ENCODE measurements at regions not wholly inside any gene's neighbourhood (a gene's known extent, or its start where the extent isn't known, plus 50 kb on each side); places are given as distances from the start of the nearest gene placed in this dataset.

DNA sequence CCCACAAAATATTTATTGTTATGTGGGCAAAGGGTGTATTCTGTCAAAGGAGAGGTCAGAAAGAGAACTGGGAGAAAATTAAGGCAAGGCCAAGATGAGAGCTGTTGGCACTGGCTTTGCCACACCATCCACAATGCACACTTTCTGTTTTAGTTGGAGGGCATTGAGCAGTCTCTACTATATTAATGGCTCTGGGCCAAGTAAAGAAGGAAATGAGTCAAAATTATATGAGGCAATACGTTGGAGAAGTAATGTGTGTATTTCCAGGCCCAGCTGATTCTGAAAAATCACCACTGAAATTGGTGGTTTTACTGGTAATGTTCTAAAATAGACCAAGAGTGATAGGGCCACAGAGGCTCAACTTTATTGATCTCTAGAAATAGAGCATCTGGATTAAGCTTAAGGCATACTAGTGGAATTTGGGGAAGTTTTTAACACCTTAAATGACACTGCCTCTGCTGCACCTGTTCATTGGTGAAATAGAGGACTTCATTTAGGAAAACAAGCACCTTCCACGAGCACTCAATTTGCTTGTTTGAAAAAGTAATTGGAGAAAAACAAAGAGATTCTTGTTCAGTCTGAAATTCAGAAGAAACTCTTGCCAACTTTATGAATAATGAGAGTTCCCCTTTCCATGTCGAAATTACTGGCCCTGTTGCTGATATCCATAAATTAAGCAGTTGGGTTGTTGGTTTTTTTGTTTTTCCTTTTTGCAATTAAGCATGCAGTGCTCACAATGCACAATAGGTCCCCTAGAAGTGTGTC is 424.9 kb downstream of the ADGRL2 start:
- no peak for DNase-seq

DNA sequence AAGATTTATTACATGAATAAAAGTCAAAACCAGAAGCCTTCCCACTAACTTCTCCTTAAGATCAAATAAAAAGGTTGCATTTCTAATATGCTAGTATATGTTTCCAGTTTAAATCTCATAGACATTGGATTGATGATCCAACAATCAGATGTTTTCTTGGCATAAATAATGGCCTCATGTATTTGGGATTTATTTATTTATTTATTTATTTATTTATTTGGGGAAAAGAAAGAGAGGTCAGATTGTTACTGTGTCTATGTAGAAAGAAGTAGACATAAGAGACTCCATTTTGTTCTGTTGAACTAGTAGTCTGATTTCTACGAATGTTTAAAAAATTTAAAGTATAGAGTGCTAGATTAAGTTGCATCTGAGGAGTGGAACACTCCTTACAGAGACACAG is 422.4 kb downstream of the ADGRL2 start:
- no peak for DNase-seq

DNA sequence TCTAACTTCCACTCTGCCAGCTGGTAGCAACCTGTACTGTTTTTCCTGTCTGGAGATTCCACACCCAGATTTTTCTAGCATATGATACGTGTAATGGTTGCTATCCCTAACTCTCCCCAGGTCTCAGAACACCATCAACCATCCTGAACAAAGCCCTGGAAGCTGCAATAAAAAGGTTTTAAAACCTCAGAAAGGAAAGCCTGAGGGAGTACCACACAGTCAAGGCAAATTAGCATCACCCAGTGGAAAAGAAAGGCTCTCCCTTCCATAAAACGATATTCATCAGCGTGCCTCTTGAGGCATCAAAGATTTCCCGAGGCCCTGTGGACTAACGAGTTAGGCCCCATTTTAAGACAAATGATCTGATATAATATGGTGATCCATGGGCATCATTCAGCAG is 421.0 kb downstream of the ADGRL2 start:
- DNase-seq = no peak

DNA sequence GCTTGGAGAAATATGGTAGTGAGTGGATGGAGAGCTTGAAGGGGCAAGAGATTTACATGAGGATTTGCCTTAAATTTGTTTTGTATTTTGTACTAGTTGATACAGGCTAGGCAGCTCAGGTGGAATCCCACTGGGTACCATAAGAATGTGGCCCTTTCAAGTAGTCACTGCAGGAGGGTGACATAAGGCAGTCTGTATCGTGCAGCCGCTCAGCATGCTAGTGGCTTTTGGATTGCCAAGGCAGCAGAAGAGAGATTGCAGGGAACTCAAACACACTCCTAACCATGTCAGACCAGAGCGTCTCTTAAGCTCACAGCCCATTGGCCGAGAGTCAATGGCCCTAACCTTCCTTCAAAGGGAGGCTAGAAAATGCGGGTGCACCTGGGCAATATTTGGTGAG is 420.0 kb downstream of the ADGRL2 start:
- no peak for DNase-seq

DNA sequence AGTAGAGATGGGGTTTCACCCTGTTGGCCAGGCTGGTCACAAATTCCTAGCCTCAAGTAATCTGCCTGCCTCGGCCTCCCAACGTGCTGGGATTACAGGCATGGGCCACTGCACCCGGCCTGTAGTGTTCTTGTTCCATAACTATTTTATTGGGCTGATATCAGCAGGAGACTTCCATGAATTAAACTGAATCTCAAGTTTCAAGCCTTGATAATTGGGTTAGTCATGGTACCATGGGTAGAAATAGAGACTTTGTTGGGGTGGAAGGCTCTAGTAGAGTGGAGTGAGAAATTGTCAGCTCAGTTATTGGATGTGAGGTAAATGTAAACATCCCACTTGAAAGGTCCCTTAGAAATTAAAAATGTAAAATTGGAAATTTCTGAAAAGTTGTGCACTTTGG is 419.1 kb downstream of the ADGRL2 start:
- DNase-seq = no peak

DNA sequence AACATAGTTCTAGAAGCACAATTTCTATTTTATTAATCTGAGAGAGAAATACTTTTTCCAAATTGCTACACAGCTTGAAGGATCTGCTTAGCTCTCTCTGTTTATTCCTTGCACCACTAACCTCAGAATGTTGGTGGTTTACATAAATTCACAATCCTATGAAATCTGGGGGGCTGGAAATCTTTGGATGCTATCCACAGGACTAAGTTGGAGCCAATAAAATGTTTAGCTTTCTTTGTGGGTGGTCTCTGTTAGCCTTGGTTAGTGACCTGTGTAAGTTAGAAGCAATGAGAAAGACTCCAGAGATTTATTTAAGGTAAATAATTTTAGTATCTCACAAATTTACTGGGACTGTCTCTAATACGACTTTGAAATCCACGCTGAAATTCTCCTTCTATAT is 418.1 kb downstream of the ADGRL2 start:
- DNase-seq = no peak

DNA sequence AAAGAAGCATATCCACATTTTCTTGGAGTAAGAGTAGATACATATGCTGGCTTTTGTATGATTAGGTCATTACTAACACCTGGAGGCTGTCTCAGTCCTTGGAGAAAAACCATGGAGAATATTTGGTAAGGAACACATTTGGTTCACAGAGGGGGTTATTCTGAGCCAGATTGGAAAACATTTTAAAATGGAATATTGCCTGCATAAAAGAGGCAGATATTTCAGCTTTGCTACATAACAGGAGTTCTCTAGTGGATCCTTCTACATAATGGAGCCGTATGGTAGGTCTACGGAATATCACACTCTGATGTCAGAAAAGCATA is 415.1 kb downstream of the ADGRL2 start:
- DNase-seq = no peak

DNA sequence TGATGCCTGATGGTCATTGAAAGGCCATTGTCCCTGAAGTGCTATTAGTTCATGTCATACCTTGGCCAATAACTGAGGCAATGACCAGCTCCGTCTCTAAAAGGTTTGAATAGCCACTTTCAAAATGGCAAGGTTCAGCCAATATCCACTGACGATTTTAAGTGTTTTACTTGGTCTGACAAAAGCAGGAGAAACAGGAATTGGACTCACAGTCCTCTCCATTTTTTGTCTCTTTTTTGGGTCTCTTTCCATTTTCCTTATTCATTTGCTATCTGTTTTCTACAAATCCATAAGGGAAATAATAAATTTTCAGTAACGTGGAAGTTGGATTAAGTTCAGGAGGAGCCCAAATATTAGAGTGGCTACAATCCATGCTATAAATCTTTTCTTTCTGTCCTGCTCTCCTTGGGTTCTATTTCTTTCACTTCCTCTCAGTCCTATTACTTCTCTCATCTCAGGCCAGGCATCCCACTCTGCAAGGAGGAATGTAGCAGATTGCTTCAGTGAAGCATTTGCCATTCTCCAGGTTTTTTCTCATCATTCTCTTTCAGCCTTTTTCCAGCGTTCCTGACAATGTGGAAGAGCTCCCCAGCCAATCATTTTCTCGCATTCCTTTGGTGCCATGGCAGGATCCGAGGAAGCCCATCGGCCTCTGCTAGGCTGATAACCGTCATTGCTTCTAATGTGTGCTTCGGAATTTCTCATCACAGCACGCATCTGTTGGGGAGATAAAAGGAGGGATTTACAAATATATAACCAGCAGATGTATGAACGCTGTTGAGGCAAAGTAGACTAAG is 414.5 kb downstream of the ADGRL2 start:
- no peak for DNase-seq

DNA sequence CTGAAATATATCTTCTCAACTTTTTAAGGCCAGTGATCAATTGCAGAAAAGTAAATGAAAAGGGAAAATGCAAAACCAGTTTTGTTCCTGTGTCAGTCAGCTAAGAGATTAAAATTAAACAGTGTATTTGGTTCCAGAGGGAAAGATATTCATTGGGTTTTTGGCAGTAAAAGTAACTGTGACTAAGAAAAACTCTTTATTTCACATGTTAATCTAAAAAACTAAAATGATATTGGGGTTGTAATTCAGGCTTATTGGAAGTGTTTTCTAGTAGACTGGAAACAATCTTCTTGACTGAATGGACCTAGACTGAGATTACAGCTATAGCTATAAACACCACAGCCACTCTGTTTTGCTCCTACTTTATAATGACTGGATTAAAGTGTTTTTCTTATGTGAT is 413.9 kb downstream of the ADGRL2 start:
- no peak for DNase-seq

DNA sequence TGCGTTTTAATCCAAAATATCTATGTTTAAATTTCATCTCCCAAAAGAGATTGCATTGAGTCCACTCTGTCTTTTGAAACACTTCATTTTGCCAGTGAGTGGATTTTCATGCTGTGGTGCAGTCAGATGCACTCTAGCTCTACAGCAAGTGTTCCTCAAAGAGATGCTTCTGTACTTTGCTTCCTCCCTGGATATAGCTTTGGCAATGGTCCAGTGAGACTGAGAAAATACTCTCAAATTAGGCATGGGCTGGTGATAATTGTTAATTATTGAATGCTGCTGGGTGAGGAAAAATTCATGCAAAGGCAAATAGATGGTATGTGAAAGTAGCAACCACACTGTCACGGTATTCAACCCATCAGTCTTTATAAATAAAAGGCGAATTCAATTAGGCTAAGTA is 396.9 kb downstream of the ADGRL2 start:
- no peak for DNase-seq

DNA sequence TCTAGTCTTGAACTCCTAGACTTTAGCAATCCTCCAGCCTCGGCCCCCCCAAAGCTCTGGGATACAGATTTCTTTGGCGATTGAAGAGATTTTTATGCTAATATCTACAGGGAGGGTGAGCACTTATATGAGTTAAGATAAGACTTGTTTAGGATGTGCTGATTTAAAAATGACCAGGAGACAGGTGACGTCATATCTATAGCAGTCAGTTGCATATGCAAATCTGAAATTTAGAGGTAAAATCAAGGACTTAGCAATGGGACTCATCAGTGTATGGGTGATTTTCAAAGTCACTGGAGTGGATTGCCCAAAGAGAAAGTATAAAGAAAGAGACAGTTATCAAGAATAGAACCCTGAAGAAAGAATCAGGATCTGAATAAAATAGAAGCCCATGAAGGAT is 394.5 kb downstream of the ADGRL2 start:
- no peak for DNase-seq

DNA sequence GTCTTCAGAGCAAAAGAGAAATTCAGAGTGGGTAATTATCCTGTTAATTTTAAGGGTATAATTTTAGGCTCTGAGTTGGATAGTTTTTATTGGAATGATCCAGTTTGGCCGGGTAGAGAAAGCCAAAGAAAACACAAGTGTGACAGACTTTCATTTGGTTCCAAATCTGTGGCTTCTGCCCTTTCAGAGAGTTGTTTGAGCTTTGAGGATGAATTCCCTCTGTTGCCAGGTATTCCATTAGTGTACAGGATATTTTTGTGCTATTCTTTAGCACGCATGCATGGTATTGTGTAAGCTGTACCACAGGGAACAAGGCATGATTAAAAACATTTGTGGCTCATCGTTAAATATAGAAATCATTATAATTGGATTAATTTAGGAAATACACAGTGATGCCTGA is 384.4 kb downstream of the ADGRL2 start:
- no peak for DNase-seq

DNA sequence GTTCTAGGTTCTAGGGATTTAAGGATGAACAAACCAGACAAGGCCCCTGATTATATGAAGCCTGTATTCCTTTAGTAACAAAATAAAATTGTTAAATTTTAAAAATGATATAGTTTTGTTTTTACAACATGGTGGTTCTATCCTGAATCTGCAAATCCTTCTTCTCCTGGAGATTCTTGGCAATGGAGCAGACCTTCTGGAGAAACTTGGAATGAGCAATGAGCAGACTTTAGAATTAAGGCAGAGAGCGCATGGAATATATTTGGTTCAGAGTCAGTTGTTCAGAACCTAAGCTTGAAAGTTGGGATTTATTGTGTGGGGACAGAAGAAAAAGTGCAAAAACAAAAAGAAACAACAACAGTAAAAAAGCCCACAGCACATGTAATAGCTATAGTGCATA is 381.1 kb downstream of the ADGRL2 start:
- DNase-seq = no peak

DNA sequence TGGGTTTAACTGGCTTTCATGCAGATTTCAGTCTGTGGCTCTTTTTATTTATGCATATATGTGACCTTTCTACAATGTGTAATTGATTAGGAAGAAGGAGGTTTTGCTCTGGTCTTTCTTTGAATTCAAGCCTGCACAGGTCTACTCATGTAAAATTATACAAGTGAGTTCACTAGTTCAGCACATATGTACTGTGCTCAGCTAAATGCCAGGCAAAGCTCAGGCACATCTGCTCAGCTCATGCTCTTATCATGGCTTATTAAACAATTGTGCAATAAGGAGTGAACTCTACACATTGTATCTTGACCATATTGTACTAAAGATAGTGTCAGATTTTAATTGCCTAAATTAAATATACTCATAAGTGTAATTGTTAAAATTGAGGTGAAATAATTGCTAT is 378.4 kb downstream of the ADGRL2 start:
- DNase-seq = no peak

DNA sequence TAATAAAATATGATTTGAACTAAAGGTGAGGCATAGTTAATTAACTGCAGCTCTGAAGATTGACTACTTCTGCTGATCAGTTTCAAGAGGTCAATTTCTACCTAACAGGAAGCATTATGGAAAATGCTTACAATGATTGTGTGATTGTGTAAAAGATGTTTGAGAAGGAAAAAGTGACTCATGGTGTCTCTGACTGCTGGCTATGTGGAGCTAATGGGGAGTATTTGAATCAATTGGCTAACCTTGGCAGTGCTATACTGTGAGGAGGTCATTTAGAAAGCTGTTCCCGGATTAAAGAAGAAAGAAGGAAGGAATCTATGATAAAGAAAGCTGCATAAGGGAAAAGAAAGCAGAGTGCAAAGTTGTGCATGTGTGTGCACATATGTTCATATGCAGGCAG is 376.5 kb downstream of the ADGRL2 start:
- no peak for DNase-seq

DNA sequence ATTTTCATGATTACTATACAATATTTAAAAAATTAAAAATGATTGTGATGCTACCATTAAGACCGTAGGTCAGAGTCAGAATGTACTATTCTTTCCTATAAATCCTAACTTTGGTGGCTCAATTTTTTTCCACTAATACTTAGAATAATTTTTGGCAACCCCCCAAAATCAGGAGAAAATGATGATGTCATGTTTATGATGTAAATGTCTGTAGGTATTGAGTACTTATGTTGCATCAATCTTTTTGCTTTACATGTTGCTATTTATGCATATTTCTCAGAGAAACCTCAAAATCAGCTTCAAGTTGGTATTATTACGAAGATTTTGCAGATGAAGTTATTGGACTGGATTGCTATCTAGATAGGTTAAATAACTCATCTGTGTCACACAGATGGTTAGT is 371.2 kb downstream of the ADGRL2 start:
- DNase-seq = no peak

DNA sequence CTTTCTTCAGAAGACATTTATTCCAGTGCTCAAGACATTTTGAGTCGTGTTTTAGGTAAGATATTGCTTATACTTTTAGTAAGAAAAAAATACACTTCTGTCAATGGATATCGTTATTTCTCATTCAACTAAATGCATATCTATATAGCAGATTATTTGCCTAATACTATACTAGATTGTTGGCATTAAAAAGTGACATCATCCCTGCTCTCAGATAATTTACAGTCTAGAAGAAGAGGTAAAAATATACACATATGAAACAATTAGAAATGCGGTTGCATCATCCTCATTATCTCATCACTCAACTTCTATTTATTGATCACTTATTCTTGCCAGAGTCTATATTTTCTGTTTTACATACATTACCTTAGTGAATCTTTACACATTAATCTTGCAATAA is 367.7 kb downstream of the ADGRL2 start:
- no peak for DNase-seq

DNA sequence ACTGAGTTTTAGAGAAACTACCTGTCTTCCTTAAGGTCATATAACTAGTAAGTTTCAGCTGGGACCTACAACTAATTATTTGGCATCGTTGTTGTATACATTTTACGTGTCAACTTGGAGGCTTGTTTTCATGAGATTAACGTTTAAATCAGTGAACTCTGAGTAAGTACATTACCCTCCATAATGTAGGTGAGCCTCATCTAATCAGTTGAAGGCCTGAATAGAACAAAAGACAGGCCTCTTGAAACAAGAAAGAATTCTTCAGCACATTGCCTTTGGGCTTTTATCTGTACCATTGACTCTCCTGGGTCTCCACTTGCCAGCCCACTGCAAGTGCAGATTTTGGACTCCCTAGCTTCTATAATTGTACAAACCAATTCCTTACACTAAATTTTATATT is 364.6 kb downstream of the ADGRL2 start:
- no peak for DNase-seq

DNA sequence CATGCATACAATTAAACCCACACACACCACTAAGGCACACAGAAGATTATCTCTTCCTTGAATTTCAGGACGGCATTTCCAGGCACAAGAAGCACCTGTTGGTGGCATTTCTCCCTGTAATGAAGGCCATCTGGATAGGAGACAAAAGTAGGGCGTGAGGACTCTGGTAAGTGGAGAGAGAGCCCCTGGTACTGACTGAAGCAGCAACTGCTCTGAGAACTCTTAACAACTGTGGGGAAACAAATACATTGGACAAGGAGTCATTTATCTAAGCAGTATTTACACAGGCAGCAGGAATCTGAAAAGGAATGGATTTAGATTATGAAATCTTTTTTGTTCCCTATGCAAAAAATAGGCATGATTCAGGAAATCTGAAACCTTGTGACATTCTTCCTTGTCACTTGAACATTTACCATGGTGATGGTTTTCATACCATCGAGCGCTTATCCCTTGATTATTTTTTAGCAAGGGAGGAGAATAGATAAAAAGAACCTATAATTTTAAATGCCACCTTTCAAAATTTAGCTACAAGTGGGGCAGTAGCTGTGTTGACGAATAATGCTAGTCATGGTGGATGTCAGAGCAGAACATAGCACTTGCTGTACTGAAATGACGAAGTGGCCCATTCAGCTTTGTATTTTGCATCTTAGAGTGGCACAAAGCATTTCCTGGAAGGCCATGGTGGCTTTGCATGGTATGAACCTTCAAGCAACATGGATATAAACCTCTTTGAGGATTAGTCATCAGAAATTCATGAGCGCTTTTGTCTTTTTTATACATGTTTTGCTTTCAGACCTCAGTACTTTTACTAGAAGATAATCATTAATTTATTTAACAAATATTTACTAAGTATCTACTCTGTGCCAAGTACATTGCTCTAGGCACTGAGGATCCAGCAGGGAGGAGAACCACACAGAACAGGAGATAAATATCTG is 362.0 kb downstream of the ADGRL2 start:
- no peak for DNase-seq

DNA sequence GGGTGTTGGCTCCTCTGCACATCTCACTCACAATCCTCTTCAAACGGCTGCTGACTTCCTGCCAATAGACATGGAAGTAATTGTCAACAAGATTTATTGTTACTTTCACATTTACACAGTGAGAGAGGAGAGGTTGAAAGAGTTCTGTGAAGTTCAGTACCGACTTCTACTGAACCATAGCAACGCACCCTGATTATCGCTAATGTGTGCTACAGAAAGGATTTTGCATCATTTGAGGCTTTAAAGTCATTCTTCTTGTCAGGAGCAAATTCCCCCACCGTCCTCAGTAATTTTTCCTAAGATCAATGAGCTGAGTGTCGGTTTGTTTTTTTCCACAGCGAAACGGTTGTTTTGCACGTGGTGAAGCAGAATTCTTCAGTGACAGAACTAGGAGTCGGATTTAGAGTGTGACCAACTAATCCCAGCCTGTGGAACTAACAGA is 361.0 kb downstream of the ADGRL2 start:
- no peak for DNase-seq

DNA sequence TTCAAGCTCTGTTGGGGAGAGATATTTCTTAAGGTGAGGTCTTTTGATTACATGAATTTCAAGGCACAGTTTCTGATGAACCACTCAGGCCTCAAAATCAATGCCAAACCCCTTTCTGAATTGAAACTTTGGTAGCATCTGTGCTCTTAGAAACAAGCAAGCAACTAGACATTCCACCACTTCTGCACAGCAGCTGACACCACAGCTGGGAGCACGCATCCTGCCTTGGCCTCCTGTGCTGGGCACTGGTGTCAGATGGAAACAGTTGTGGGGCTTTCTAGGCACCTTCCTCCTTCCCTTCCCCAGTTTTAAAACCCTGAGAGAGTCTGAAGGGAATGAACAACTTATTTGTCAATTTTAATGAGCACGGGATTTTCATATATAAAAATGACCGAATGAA is 360.2 kb downstream of the ADGRL2 start:
- DNase-seq = no peak

DNA sequence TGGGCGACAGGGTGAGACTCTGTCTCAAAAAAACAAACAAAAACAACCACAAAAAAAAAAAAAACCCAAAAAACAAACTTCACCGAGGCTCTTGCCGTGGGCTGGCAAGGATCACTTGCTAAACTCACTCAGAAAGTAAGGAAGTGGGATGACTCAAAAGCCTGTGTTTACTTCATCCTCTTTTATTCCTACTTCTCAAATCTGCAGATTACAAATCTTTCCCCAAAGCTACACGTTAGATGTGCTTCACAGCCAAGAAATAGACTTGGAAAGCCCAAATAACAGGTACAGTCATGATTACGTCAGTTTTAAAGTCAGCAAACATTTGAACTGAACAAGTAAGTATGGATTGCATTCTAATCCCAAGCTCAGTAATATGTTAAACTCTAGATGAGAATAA is 359.3 kb downstream of the ADGRL2 start:
- no peak for DNase-seq

DNA sequence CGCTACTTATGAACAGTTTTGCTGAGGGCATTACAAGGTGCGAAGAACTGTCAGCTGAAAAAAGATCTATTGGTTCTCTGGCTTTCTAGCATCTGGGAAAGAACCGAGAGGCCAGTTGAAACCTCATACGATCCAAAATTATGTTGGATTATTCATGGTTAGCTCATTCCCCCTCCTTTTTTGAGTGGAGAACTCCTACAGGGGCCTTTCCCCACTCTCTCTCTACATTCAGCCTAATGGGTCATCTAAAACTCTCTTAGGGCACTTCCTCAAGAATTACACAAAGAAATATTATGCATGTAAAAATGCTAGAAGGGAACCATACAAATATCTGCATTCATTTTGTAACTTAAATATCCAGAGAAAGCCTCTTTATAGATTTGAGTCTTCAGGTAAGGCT is 358.2 kb downstream of the ADGRL2 start:
- no peak for DNase-seq
